H9 (cell line): ENCODE measurements at regions not wholly inside any gene's neighbourhood (a gene's known extent, or its start where the extent isn't known, plus 50 kb on each side); places are given as distances from the start of the nearest gene placed in this dataset.

Experiments used
- DNase-seq: peaks from one replicate; pipeline ENCODE4 v3.0.0-alpha.2; 2017
- H2AFZ ChIP-seq: one replicate; pipeline ENCODE4 v1.6.1; 2013; ENCODE audit warnings: mild to moderate bottlenecking, low read length, control low read depth, moderate library complexity
- H2AK5ac ChIP-seq: 2 replicates; pipeline ENCODE4 v1.6.1; 2013; ENCODE audit warnings: low read length, control low read depth, mixed read lengths; ENCODE audit not compliant: insufficient read length
- H2BK120ac ChIP-seq: one replicate; pipeline ENCODE4 v1.6.1; 2013; ENCODE audit warnings: low read depth, mild to moderate bottlenecking, low read length, control low read depth, inconsistent platforms; ENCODE audit not compliant: poor library complexity, severe bottlenecking
- H2BK12ac ChIP-seq: 2 replicates; pipeline ENCODE4 v1.6.1; 2013; ENCODE audit warnings: low read length, control low read depth, mixed read lengths, low read depth; ENCODE audit not compliant: insufficient read length
- H2BK15ac ChIP-seq: 2 replicates; pipeline ENCODE4 v1.6.1; 2013; ENCODE audit warnings: low read depth, low read length, control low read depth
- H2BK20ac ChIP-seq: one replicate; pipeline ENCODE4 v1.6.1; 2013; ENCODE audit warnings: low read depth, mild to moderate bottlenecking, low read length, control low read depth, inconsistent platforms; ENCODE audit not compliant: poor library complexity, severe bottlenecking
- H2BK5ac ChIP-seq: 2 replicates; pipeline ENCODE4 v1.6.1; 2013; ENCODE audit warnings: low read length, control low read depth, mixed read lengths; ENCODE audit not compliant: insufficient read length
- H3K14ac ChIP-seq: 2 replicates; pipeline ENCODE4 v1.6.1; 2013; ENCODE audit warnings: low read length, control low read depth; ENCODE audit not compliant: insufficient read depth
- H3K18ac ChIP-seq: 2 replicates; pipeline ENCODE4 v1.6.1; 2013; ENCODE audit warnings: low read depth, mild to moderate bottlenecking, mixed read lengths, low read length, control low read depth; ENCODE audit not compliant: insufficient read length
- H3K23ac ChIP-seq: 2 replicates; pipeline ENCODE4 v1.6.1; 2013; ENCODE audit warnings: low read length, control low read depth, mixed read lengths, low read depth; ENCODE audit not compliant: insufficient read length
- H3K23me2 ChIP-seq: 2 replicates; pipeline ENCODE4 v1.6.1; 2013; ENCODE audit warnings: low read depth, mild to moderate bottlenecking, mixed read lengths, low read length, control low read depth; ENCODE audit not compliant: insufficient read length, poor library complexity, severe bottlenecking
- H3K27ac ChIP-seq: 2 replicates; pipeline ENCODE4 v1.5.1; 2013; ENCODE audit warnings: low read length, control low read depth, mixed read lengths, low read depth; ENCODE audit not compliant: insufficient read length
- H3K27me3 ChIP-seq: 2 replicates; pipeline ENCODE4 v1.6.1; 2013; ENCODE audit warnings: low read length, control low read depth, inconsistent platforms; ENCODE audit not compliant: insufficient read depth
- H3K4ac ChIP-seq: 2 replicates; pipeline ENCODE4 v1.6.1; 2013; ENCODE audit warnings: low read depth, mild to moderate bottlenecking, control low read depth, inconsistent platforms, low read length, moderate library complexity
- H3K4me1 ChIP-seq: 2 replicates; pipeline ENCODE4 v1.6.1; 2013; ENCODE audit warnings: low read length, control low read depth, inconsistent platforms; ENCODE audit not compliant: insufficient read depth
- H3K4me2 ChIP-seq: 2 replicates; pipeline ENCODE4 v1.6.1; 2013; ENCODE audit warnings: low read length, control low read depth, mixed read lengths; ENCODE audit not compliant: insufficient read length, insufficient read depth
- H3K56ac ChIP-seq: 2 replicates; pipeline ENCODE4 v1.6.1; 2013; ENCODE audit warnings: low read depth, mild to moderate bottlenecking, mixed read lengths, low read length, control low read depth; ENCODE audit not compliant: insufficient read length
- H3K79me1 ChIP-seq: 2 replicates; pipeline ENCODE4 v1.6.1; 2013; ENCODE audit warnings: low read depth, mild to moderate bottlenecking, moderate library complexity, low read length, control low read depth, inconsistent platforms; ENCODE audit not compliant: insufficient read depth, poor library complexity, severe bottlenecking
- H3K79me2 ChIP-seq: 2 replicates; pipeline ENCODE4 v1.6.1; 2013; ENCODE audit warnings: low read length, control low read depth, inconsistent platforms; ENCODE audit not compliant: insufficient read depth
- H3K9ac ChIP-seq: 2 replicates; pipeline ENCODE4 v1.6.1; 2013; ENCODE audit warnings: low read length, control low read depth, mixed read lengths; ENCODE audit not compliant: insufficient read length; ENCODE audit errors: extremely low read depth
- H3K9me3 ChIP-seq: one replicate; pipeline ENCODE4 v1.6.1; 2013; ENCODE audit warnings: low read depth, low read length, inconsistent platforms; ENCODE audit not compliant: control insufficient read depth
- H3T11ph ChIP-seq: one replicate; pipeline ENCODE4 v1.6.1; 2013; ENCODE audit warnings: mild to moderate bottlenecking, low read length, control low read depth, inconsistent platforms
- H4K20me1 ChIP-seq: one replicate; pipeline ENCODE4 v1.6.1; 2013; ENCODE audit not compliant: control insufficient read depth, insufficient read length, insufficient read depth
- H4K5ac ChIP-seq: 2 replicates; pipeline ENCODE4 v1.6.1; 2013; ENCODE audit warnings: low read depth, mild to moderate bottlenecking, mixed read lengths, low read length, control low read depth; ENCODE audit not compliant: insufficient read length
- H4K8ac ChIP-seq: replicated peaks from 2 replicates; pipeline ENCODE4 v1.6.1; 2013; ENCODE audit warnings: low read length, control low read depth, mixed read lengths, low read depth; ENCODE audit not compliant: insufficient read length
- H4K91ac ChIP-seq: 2 replicates; pipeline ENCODE4 v1.6.1; 2013; ENCODE audit warnings: low read depth, mild to moderate bottlenecking, moderate library complexity, mixed read lengths, low read length, control low read depth; ENCODE audit not compliant: insufficient read length
- H3K27ac Mint-ChIP-seq, 3 experiments: 2 replicates in 2 of 3; 3 replicates in 1 of 3; pipeline ENCODE4 v1.8.0; 2020 to 2021; ENCODE audit warnings: mixed read lengths in 3 of 3, mild to moderate bottlenecking in 1 of 3, moderate library complexity in 1 of 3
- H3K27me3 Mint-ChIP-seq: 2 replicates; pipeline ENCODE4 v1.8.0; 2021; ENCODE audit warnings: low read depth, mild to moderate bottlenecking, moderate library complexity, mixed read lengths
- H3K36me3 Mint-ChIP-seq, 3 experiments: 2 replicates in 2 of 3; 3 replicates in 1 of 3; pipeline ENCODE4 v1.8.0; 2020 to 2021; ENCODE audit warnings: low read depth in 3 of 3, mixed read lengths in 3 of 3; ENCODE audit not compliant: insufficient read depth in 1 of 3
- H3K4me1 Mint-ChIP-seq, 2 experiments: 2 replicates each; pipeline ENCODE4 v1.8.0; 2020; ENCODE audit warnings: mixed read lengths in 2 of 2
- H3K4me3 Mint-ChIP-seq, 2 experiments: 2 replicates in 1 of 2; 3 replicates in 1 of 2; pipeline ENCODE4 v1.8.0; 2020 to 2021; ENCODE audit warnings: mild to moderate bottlenecking in 2 of 2, mixed read lengths in 2 of 2, moderate library complexity in 1 of 2
- H3K9me3 Mint-ChIP-seq, 2 experiments: 2 replicates in 1 of 2; 3 replicates in 1 of 2; pipeline ENCODE4 v1.8.0; 2020; ENCODE audit warnings: mild to moderate bottlenecking in 2 of 2, mixed read lengths in 2 of 2, moderate library complexity in 1 of 2
- CTCF ChIP-seq: fragments of 200-600 bp; sonication (generic); conservative IDR thresholded peaks from 3 replicates; pipeline ENCODE4 v1.8.0; 2021; ENCODE audit warnings: antibody characterized with exemption, mild to moderate bottlenecking

- no peaks in the 10 kb centered on the region for H3K27me3 Mint-ChIP-seq
- Histone ChIP-seq H3K9ac (no peak overlapping the region), H4K20me1 (no peaks in the 10 kb centered on the region), H2BK12ac (no peak overlapping the region), H2BK5ac (no peak overlapping the region), H3K79me1 (no peaks in the 10 kb centered on the region), H3K9me3 (no peaks in the 10 kb centered on the region), H3K23me2 (no peaks in the 10 kb centered on the region), H4K8ac (no peak overlapping the region), H2BK15ac (no peak overlapping the region), H2AFZ (no peak overlapping the region), H2BK20ac (no peak overlapping the region), H3K4me1 (peaks cover 2% of the 10 kb centered on the region; the same call in 1 of the 2 replicates), H3T11ph (no peak overlapping the region), H3K79me2 (no peaks in the 10 kb centered on the region), H4K91ac (no peak overlapping the region), H3K23ac (no peak overlapping the region), H3K56ac (no peak overlapping the region), H3K27me3 (no peaks in the 10 kb centered on the region), H2BK120ac (no peak overlapping the region), H2AK5ac (no peak overlapping the region), H3K27ac (no peak overlapping the region), H3K14ac (no peak overlapping the region), H3K4me2 (no peak overlapping the region), H3K4ac (no peak overlapping the region), H3K18ac (no peak overlapping the region), H4K5ac (no peak overlapping the region)
- no peak overlapping the region for H3K4me3 Mint-ChIP-seq
- no peaks in the 10 kb centered on the region for H3K36me3 Mint-ChIP-seq
- no peak overlapping the region for H3K27ac Mint-ChIP-seq
- H3K9me3 Mint-ChIP-seq, result no peaks in the 10 kb centered on the region
- H3K4me1 Mint-ChIP-seq, result peaks cover 12 to 17% of the 10 kb centered on the region in 2 experiments
- TF ChIP-seq CTCF, result no peak
- no peak for DNase-seq
Observed at GRCh38 chr12:75756111-75756510, 244.7 kb upstream of the KRR1 start.
